Suppressor macrophage treated with lipopolysaccharide for 1 hour (primary cell): ENCODE measurements at regions not wholly inside any gene's neighbourhood (a gene's known extent, or its start where the extent isn't known, plus 50 kb on each side); places are given as distances from the start of the nearest gene placed in this dataset.
"Not testable (repeated sequence)": the region's sequence is repeated elsewhere in the genome, so short reads cannot be mapped to it uniquely, and the experiment has no call there.

Source experiments
- DNase-seq, 3 donors: peaks; one replicate each; pipeline ENCODE4 v3.0.0-alpha.2; 2020 to 2022

- no peak for DNase-seq
These were observed 600.6 kb upstream of the LMO3 start for GRCh38 chr12:17206553-17206952.

DNA sequence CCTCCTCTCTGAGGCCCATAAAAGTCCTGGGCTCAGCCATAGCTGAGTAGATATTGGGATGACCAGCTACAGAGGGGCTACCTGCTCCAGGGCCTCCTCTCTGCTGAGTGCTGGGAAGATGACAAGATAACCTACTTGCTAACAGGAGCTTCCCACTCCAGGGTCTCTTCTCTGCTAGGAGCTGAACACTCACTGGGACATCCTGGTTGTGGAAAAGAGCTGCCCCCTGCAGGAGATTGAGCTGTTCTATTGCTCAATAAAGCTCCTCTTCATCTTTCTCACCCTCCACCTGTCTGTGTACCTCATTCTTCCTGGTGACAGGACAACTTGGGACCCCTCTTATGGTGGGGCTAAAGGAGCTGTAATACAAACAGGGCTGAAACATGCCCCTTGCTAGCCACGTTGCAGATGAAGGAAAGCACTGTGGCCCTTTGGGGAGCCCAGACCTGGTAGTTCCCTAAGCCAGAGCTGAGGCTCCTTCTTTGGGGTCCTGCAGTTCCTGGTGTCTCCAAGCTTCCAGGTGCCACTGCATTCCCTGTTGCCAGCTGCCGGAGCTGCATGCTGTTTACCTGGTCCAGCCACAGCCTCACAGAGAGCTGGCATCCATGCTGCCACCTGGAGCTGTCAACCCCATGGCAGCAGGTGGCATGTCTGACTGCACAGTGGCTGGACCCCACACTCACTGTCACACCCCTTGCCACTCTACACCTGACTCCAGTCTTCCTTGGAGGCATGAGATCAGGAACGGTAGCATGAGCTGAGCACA is 598.5 kb upstream of the LMO3 start:
- DNase-seq = no peak

GRCh38 chr12:17203497-17203896 is 597.5 kb upstream of the LMO3 start:
- DNase-seq = no peak

DNA sequence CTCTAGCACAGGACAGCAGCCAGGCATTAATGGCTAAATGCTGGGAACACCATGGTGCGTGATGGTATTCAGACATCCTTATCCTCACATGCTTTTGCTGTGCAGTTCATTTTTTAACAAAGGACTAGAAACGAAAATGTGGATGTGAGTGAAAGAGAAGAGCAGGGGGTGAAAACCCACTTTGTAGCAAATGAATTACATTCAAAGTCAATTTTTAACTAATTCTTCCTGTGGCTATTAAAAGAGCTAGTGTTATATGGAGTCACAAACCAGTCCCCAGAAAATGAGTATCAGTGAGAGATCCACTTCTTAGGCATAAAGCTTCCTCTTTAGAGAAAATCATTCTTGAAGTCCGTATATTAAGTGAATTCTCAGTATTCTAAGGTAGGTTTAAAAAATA is 592.0 kb upstream of the LMO3 start:
- no peak for DNase-seq

DNA sequence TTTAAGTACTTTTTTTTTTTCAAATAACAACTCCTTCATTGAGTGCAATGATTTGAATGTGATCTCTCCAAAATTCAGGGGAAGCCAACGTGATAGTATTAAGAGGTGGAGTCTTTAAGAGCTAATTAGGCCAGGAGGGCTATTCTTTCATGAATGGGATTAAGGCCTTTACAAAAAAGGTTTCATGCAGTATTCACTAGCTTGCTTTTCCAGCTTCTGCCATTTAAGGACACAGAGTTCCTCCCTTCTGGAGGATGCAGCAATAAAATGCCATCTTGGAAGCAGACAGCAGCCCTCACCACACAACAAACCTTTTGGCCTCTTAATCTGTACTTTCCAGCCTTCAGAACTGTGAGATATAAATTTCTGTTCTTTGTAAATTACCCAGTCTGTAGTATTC is 586.8 kb upstream of the LMO3 start:
- no peak for DNase-seq

GRCh38 chr12:17169726-17170471 is 563.9 kb upstream of the LMO3 start:
- no peak for DNase-seq

GRCh38 chr12:17159506-17160300 is 553.7 kb upstream of the LMO3 start:
- no peak for DNase-seq

DNA sequence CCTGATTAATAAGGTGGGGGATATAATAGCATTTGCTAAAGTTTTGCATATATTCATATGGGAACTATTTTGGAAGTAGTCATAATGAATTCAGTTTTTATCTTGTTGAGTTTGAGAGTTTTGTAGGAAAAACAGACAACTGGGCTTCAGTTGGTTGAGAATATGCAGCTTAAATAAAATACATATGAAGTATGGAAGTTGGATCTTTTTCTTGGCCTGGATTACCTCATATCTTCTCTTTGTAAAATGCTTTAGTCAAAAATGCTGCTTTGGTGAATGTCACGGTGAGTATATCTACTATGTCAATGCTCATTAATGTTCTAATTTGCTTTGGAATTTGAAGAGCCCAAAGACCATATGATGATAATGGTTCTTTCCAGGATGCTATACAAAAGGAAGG is 552.2 kb upstream of the LMO3 start:
- no peak for DNase-seq

DNA sequence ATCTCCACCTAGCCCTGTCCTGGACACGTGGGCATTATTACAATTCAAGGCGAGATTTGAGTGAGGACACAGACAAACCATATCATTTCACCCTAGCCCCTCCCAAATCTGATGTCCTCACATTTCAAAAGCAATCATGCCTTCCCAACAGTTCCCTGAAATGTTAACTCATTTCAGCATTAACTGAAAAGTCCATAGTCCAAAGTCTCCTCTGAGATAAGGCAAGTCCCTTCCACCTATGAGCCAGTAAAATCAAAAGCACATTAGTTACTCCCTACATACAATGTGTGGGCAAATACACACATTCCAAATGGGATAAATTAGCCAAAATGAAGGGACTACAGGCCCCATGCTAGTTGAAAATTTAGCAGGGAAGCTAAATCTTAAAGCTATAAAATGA is 546.0 kb upstream of the LMO3 start:
- no peak for DNase-seq

GRCh38 chr12:17148706-17149105 is 542.7 kb upstream of the LMO3 start:
- no peak for DNase-seq

DNA sequence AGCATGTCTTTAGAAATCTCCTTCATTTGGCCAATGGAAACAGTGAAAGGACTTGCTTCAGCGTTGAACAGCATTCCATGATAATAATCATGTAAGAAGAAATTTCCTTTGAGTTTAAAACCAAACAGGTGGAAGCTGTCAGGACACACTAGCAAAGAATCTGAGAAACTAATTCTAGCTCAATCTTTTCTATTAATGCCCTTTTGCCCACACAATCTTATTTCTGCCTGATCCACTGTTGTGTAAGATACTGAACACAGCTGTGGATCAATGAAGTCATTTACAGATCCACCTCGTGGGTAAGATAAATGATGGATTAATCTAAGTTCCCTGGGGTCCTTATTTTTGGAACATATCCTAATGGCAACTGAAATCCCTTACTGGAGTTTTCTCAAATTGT is 536.9 kb upstream of the LMO3 start:
- DNase-seq = no peak

- no peak for DNase-seq
These were observed 534.0 kb upstream of the LMO3 start for GRCh38 chr12:17139931-17140330.

DNA sequence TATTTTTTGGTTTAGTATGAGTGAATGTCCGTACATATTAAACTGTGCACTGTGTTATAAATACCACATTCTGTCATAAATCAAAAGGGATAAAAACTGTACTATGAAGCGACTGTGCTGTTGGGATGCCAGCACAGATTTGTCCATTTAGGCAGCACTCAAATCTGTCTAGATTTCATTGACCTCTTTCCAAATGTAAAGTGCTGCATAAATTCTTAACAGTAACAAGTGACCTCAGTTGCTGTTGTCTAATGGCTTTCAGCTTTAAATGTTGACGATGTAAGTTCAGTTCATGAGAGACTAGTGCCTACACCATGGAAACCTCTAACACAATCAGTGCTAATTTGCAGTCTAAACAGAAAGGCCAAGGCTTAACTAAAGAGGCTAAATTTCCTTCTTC is 531.4 kb upstream of the LMO3 start:
- DNase-seq = no peak

- no peak for DNase-seq
These were observed 528.4 kb upstream of the LMO3 start for GRCh38 chr12:17134315-17134714.

DNA sequence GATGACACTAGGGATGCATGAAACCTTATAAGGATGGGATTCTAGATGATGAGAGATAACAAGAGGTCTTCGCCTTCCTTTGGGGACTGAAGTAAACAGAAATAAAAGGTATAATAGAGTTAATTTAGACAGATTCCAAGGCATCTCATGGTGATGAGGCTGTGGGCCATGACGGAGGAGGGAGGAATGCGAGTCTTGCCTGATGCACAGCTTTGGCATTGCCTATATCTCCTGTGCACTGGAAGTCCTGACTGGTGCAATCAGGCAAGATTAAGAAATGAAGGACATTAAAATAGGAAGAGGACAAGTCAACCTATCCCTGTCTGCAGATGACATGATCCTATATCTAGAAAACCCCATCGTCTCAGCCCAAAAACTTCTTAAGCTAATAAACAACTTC is 526.4 kb upstream of the LMO3 start:
- DNase-seq = no peak

GRCh38 chr12:17116538-17116937 is 510.6 kb upstream of the LMO3 start:
- not testable (repeated sequence) for DNase-seq

DNA sequence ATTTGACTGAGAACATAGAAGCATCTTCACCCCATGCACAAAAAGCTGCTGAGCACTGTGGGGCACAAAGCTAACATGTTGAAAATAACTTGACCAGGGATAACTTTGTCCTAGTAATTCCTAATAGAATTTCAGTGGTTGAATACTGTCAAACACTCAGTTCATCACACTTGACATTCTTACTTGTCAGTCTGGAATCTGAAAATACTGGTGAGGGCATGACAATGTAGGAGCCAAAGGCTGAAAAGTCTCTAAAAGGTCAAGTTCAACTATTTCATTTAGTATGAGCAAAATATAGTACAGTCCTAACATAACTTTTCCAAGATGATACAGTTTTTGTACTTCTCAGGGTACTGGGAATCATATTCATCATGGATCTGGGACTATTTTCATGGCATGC is 504.4 kb upstream of the LMO3 start:
- no peak for DNase-seq

- no peak for DNase-seq
These were observed 503.0 kb upstream of the LMO3 start for GRCh38 chr12:17108877-17109541.

GRCh38 chr12:17104801-17105200 is 498.8 kb upstream of the LMO3 start:
- no peak for DNase-seq

DNA sequence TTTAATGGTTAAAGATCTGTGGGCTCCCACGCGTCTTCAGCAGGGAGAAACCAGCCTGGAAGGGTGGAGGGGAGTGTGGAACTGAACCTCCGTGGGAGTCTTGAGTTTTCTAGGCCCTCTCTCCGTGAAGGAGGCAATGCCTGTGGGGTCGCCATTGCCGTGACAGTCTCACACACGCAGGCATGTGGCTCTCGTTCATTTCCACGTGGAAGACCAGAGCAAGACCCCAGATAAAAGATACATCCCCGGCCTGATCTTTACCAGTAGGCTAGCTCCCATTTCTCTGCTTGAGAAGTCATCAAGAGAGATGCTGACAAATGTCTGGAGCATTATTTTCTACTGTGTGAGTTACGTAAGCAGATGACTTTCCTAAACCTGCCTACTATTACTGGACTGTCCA is 491.7 kb upstream of the LMO3 start:
- DNase-seq = no peak

GRCh38 chr12:17084831-17085230 is 478.9 kb upstream of the LMO3 start:
- no peak for DNase-seq

DNA sequence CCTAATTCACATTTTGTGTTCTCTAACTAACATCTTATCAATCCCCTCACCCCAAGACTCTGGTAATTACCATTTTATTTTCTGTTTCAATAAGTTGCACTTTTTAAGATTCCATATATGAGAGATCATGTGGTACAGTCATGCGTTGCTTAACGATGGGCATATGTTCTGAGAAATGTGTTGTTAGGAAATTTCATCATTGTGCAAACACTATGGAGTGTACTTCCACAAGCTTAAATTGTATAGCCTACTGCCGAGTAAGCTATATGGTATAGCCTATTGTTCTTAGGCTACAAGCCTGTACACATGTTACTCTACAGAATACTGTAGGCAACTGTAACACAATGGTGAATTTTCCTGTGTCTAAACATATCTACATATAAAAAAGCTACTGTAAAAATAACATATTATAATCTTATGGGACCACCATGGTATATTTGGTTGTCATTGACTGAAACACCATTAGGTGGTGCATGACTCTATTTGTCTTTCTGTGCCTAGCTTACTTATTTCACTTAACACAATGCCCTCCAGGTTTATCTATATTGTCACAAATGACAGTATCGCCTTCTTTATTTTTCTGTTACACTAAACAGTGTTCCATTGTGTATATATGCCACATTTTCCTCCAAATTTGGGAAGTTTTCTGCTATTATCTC is 473.4 kb upstream of the LMO3 start:
- DNase-seq = no peak

DNA sequence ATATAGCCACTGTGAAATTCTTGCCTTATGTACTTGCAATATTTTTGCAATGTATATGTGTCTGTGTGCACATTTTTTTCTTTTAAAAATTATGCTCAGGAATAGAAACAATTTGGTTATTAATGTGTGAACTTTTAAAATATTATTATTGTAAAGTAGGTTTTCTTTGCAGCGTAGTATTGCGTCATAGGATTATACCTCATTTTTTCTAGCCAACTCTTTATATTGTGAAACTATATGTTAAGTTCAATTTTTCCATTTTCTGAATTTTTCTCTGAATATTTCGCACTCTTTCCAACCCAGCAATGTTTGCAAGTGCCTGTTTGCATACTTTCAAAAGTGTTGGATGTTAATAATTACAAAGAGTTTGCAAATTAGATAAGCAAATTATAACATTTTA is 471.6 kb upstream of the LMO3 start:
- no peak for DNase-seq
